HCT116 (cell line): ENCODE measurements at regions not wholly inside any gene's neighbourhood (a gene's known extent, or its start where the extent isn't known, plus 50 kb on each side); places are given as distances from the start of the nearest gene placed in this dataset.

ENCODE experiments used
- CTCF ChIP-seq, 3 experiments: fragments of 200-600 bp in 1 of 3; sonication (generic) in 1 of 3; IDR thresholded peaks in 2 of 3; conservative IDR thresholded peaks in 1 of 3; 2 replicates each; pipeline ENCODE4 v1.5.1; 2012 to 2017; ENCODE audit warnings: low read depth in 2 of 3, low read length in 2 of 3, antibody characterized with exemption in 1 of 3, borderline replicate concordance in 1 of 3, control low read depth in 1 of 3, mild to moderate bottlenecking in 1 of 3, mixed read lengths in 1 of 3, mixed run types in 1 of 3, moderate library complexity in 1 of 3; ENCODE audit not compliant: insufficient read depth in 1 of 3
- ELF1 ChIP-seq: IDR thresholded peaks from 2 replicates; pipeline ENCODE4 v1.6.1; 2012; ENCODE audit warnings: low read depth, borderline replicate concordance
- EZH2 ChIP-seq: fragments of 200-600 bp; sonication (generic); IDR thresholded peaks from 2 replicates; pipeline ENCODE4 v1.6.1; 2017; ENCODE audit warnings: antibody characterized with exemption, mixed run types
- EZH2phosphoT487 ChIP-seq: fragments of 200-600 bp; IDR thresholded peaks from 2 replicates; pipeline ENCODE4 v1.6.1; 2018; ENCODE audit warnings: antibody characterized with exemption, borderline replicate concordance
- MAX ChIP-seq: IDR thresholded peaks from 2 replicates; pipeline ENCODE4 v1.6.1; 2012
- POLR2A ChIP-seq: IDR thresholded peaks from 2 replicates; pipeline ENCODE4 v1.7.0; 2011; ENCODE audit warnings: borderline replicate concordance; ENCODE audit not compliant: insufficient read depth, insufficient read length; ENCODE audit errors: extremely low read depth
- POLR2AphosphoS5 ChIP-seq: IDR thresholded peaks from 2 replicates; pipeline ENCODE4 v1.6.1; 2011; ENCODE audit warnings: mild to moderate bottlenecking, low read depth, low read length, moderate library complexity
- SP1 ChIP-seq: IDR thresholded peaks from 2 replicates; pipeline ENCODE4 v1.6.1; 2012; ENCODE audit warnings: low read depth
- ZFX ChIP-seq: fragments of 450-650 bp; IDR thresholded peaks from 2 replicates; pipeline ENCODE4 v1.6.1; 2017
- TF ChIP-seq, protein P1 (sequence below): IDR thresholded peaks from 2 replicates; pipeline ENCODE4 v1.6.1; 2012; ENCODE audit warnings: low read depth

DNA sequence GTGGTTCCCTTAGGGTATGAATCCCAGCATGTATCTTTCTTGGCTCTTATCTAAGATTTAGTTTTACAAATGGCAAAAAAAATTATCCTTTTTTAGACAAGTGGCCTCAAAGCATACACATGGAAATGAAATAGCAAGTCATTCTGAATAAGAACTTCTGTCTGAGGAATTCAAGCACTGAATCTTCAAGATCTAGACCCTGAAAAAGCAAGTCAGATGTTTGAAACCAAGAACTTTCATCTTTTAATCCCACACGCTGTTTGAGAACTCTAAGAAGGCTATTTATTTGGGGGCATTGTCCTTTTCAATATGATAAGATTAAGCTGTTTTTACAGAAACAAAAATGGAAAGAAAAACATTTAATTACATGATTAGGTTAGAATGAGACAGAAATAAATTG lies 549.2 kb upstream of the CYLC2 start:
- no peak for TF ChIP-seq CTCF (IDR thresholded peaks at IDR 0.05 in 2 of 3, conservative IDR thresholded peaks at IDR 0.05 in 1 of 3; ENCODE audit: borderline replicate concordance in 1 of 3, insufficient read depth in 1 of 3, low read depth in 2 of 3, low read length in 2 of 3)
- no peak for TF ChIP-seq POLR2A
- no peak for TF ChIP-seq POLR2AphosphoS5
- no peak for TF ChIP-seq EZH2phosphoT487
- TF ChIP-seq ELF1: no peak
- TF ChIP-seq, protein P1, sequence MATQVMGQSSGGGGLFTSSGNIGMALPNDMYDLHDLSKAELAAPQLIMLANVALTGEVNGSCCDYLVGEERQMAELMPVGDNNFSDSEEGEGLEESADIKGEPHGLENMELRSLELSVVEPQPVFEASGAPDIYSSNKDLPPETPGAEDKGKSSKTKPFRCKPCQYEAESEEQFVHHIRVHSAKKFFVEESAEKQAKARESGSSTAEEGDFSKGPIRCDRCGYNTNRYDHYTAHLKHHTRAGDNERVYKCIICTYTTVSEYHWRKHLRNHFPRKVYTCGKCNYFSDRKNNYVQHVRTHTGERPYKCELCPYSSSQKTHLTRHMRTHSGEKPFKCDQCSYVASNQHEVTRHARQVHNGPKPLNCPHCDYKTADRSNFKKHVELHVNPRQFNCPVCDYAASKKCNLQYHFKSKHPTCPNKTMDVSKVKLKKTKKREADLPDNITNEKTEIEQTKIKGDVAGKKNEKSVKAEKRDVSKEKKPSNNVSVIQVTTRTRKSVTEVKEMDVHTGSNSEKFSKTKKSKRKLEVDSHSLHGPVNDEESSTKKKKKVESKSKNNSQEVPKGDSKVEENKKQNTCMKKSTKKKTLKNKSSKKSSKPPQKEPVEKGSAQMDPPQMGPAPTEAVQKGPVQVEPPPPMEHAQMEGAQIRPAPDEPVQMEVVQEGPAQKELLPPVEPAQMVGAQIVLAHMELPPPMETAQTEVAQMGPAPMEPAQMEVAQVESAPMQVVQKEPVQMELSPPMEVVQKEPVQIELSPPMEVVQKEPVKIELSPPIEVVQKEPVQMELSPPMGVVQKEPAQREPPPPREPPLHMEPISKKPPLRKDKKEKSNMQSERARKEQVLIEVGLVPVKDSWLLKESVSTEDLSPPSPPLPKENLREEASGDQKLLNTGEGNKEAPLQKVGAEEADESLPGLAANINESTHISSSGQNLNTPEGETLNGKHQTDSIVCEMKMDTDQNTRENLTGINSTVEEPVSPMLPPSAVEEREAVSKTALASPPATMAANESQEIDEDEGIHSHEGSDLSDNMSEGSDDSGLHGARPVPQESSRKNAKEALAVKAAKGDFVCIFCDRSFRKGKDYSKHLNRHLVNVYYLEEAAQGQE: no peak
- no peak for TF ChIP-seq EZH2
- TF ChIP-seq MAX: no peak
- no peak for TF ChIP-seq SP1
- TF ChIP-seq ZFX: no peak
